ENCODE measurements at regions not wholly inside any gene's neighbourhood (a gene's known extent, or its start where the extent isn't known, plus 50 kb on each side); places are given as distances from the start of the nearest gene placed in this dataset.

DNA sequence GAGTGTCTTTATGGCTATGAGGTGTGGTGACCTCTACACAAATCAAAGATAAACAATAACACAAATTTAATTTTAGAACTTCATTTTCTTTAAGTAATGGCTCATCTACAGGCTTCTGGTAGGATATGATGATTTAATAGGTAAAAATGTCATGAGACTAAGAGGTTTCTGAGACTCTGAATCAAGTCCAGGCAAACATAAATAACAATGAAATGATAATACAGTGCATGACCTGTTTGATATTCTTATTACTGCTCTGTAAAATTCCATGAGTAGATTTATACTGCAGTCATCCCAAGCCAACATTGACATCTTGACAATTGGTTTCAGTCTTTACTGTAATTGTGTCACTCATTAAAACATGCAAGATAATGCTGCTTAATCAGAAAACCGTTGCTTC lies 936.8 kb downstream of the MCTP2 start (continued):
- TF ChIP-seq STAT1 (IDR thresholded peaks at IDR 0.05; ENCODE audit: unreplicated experiment): no peak
- TF ChIP-seq, protein P1, sequence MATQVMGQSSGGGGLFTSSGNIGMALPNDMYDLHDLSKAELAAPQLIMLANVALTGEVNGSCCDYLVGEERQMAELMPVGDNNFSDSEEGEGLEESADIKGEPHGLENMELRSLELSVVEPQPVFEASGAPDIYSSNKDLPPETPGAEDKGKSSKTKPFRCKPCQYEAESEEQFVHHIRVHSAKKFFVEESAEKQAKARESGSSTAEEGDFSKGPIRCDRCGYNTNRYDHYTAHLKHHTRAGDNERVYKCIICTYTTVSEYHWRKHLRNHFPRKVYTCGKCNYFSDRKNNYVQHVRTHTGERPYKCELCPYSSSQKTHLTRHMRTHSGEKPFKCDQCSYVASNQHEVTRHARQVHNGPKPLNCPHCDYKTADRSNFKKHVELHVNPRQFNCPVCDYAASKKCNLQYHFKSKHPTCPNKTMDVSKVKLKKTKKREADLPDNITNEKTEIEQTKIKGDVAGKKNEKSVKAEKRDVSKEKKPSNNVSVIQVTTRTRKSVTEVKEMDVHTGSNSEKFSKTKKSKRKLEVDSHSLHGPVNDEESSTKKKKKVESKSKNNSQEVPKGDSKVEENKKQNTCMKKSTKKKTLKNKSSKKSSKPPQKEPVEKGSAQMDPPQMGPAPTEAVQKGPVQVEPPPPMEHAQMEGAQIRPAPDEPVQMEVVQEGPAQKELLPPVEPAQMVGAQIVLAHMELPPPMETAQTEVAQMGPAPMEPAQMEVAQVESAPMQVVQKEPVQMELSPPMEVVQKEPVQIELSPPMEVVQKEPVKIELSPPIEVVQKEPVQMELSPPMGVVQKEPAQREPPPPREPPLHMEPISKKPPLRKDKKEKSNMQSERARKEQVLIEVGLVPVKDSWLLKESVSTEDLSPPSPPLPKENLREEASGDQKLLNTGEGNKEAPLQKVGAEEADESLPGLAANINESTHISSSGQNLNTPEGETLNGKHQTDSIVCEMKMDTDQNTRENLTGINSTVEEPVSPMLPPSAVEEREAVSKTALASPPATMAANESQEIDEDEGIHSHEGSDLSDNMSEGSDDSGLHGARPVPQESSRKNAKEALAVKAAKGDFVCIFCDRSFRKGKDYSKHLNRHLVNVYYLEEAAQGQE (IDR thresholded peaks at IDR 0.05; ENCODE audit: unreplicated experiment): no peak
- TF ChIP-seq, protein P2, sequence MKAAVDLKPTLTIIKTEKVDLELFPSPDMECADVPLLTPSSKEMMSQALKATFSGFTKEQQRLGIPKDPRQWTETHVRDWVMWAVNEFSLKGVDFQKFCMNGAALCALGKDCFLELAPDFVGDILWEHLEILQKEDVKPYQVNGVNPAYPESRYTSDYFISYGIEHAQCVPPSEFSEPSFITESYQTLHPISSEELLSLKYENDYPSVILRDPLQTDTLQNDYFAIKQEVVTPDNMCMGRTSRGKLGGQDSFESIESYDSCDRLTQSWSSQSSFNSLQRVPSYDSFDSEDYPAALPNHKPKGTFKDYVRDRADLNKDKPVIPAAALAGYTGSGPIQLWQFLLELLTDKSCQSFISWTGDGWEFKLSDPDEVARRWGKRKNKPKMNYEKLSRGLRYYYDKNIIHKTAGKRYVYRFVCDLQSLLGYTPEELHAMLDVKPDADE (IDR thresholded peaks at IDR 0.05): no peak
- no peak for TF ChIP-seq ZNF114 (CRISPR knock-in tag; IDR thresholded peaks at IDR 0.05)
- no peak for TF ChIP-seq EZH2 (IDR thresholded peaks at IDR 0.05; ENCODE audit: low read depth, unreplicated experiment)

DNA sequence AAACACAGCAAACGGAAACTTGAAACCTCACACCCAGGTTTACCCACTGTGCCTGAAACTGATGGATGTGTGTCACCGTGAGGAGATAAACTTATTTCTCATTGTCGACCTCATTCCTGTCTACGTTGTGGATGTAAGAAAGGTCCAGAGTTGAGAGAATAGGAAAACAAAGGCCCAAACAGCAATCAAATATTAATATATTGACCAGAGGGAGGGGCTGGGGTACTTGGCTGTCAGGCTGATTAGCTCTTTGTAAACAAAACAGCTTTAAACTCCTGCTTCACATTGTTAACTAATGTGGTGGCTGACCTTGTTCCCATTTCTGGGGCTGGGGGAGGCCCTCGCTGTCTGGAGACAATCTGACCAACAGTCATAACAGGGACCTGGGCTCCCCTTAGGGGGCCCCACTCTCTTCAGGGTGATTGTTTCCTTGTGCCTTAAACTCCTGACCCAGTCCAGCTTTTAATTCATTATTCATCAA lies 937.6 kb downstream of the MCTP2 start:
- no peaks in the 10 kb centered on the region for H3K27me3 ChIP-seq (ENCODE audit: insufficient read depth)
- peaks cover 5% of the 10 kb centered on the region for H3K27me3 Mint-ChIP-seq (ENCODE audit: insufficient read depth, low read depth, poor library complexity)
- DNase-seq (ENCODE audit: low spot score): no peak
- H2AFZ ChIP-seq: no peak overlapping the region
- no peak for ATAC-seq
- no peaks in the 10 kb centered on the region for H3K36me3 ChIP-seq (ENCODE audit: insufficient read depth)
- H3K4me3 Mint-ChIP-seq: no peak overlapping the region
- H3K9me3 Mint-ChIP-seq: no peaks in the 10 kb centered on the region
- no peaks in the 10 kb centered on the region for H3K36me3 Mint-ChIP-seq (ENCODE audit: low read depth)
- H3K4me1 ChIP-seq (ENCODE audit: insufficient read depth): 0 out of 2 replicates have a peak, but pooled peaks cover 3% of the 10 kb centered on the region
- H3K4me1 Mint-ChIP-seq: peaks cover 2% of the 10 kb centered on the region; the same call in 2 of the 3 replicates
- no peaks in the 10 kb centered on the region for H3F3A ChIP-seq (replicated peaks; ENCODE audit: low read depth)
- no peaks in the 10 kb centered on the region for H4K20me1 ChIP-seq (replicated peaks; ENCODE audit: insufficient read depth)
- H3K79me2 ChIP-seq (replicated peaks; ENCODE audit: insufficient read depth): no peaks in the 10 kb centered on the region
- H3K4me3 ChIP-seq: no peak overlapping the region
- TF ChIP-seq NANOG (IDR thresholded peaks at IDR 0.05; ENCODE audit: borderline replicate concordance) (no peak), CREB1 (CRISPR knock-in tag; IDR thresholded peaks at IDR 0.05; ENCODE audit: low read depth) (no peak), ZNF114 (CRISPR knock-in tag; IDR thresholded peaks at IDR 0.05) (no peak), POLR2AphosphoS5 (IDR thresholded peaks at IDR 0.05; ENCODE audit: low read depth) (no peak)
- TF ChIP-seq, protein P1 (IDR thresholded peaks at IDR 0.05; ENCODE audit: unreplicated experiment): no peak
- H3K27ac Mint-ChIP-seq: no peak overlapping the region
- peaks cover 5% of the 10 kb centered on the region; the same call in 1 of the 2 replicates for H3K9me2 ChIP-seq (ENCODE audit: insufficient read depth)
- no peak overlapping the region for H3K27ac ChIP-seq (ENCODE audit: low read depth)
- no peak overlapping the region for H3K4me2 ChIP-seq
